ENCODE measurements at regions not wholly inside any gene's neighbourhood (a gene's known extent, or its start where the extent isn't known, plus 50 kb on each side); places are given as distances from the start of the nearest gene placed in this dataset.

GRCh38 chr21:27082431-27083010, 115.6 kb upstream of the ADAMTS5 start:
- no peak overlapping the region for H3K4me3 ChIP-seq
- intact Hi-C loops (cut with DNase I): no loop called here
- H3K36me3 ChIP-seq: no peaks in the 10 kb centered on the region
- TF ChIP-seq, protein P1, sequence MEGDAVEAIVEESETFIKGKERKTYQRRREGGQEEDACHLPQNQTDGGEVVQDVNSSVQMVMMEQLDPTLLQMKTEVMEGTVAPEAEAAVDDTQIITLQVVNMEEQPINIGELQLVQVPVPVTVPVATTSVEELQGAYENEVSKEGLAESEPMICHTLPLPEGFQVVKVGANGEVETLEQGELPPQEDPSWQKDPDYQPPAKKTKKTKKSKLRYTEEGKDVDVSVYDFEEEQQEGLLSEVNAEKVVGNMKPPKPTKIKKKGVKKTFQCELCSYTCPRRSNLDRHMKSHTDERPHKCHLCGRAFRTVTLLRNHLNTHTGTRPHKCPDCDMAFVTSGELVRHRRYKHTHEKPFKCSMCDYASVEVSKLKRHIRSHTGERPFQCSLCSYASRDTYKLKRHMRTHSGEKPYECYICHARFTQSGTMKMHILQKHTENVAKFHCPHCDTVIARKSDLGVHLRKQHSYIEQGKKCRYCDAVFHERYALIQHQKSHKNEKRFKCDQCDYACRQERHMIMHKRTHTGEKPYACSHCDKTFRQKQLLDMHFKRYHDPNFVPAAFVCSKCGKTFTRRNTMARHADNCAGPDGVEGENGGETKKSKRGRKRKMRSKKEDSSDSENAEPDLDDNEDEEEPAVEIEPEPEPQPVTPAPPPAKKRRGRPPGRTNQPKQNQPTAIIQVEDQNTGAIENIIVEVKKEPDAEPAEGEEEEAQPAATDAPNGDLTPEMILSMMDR (IDR thresholded peaks at IDR 0.05): no peak
- DNase-seq (ENCODE audit: low spot score in 2 of 2): no peak
- H3K4me1 ChIP-seq: no peaks in the 10 kb centered on the region
- no peak overlapping the region for H3K27ac ChIP-seq
- no peaks in the 10 kb centered on the region for H3K9me3 ChIP-seq
- no peaks in the 10 kb centered on the region for H3K27me3 ChIP-seq

DNA sequence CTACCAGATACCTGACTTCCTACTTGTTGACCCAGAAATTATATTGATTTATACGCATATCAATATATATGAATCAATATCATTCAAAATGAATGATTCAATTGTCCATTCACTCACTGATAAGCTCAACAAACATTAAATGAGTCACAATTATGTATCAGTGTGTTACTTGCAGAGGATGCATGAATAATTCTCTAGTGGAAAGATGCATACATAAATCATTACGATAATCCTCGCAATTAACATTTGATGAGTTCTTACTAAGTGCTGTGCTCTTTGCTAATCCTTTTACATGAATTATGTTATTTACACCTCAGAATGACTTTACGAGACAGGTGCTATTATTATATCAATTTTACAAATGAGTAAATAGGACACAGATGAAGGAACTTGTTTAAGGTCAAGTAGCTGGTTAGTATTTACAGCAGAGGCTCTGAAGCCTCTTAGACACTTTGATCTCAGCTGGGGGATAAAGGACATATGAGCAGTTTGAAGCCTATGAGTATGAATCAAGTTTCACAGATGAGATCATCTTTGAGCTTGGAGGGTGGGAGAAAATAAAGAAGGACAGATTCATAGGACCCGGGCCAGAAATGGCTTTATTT, 112.8 kb upstream of the ADAMTS5 start:
- no peaks in the 10 kb centered on the region for H3K9me3 ChIP-seq
- DNase-seq (ENCODE audit: low spot score in 2 of 2): no peak
- H3K27me3 ChIP-seq: no peaks in the 10 kb centered on the region
- TF ChIP-seq, protein P1 (IDR thresholded peaks at IDR 0.05): no peak
- no peak overlapping the region for H3K4me3 ChIP-seq
- no peaks in the 10 kb centered on the region for H3K36me3 ChIP-seq
- intact Hi-C loops (cut with DNase I): no loop called here
- no peak overlapping the region for H3K27ac ChIP-seq
- H3K4me1 ChIP-seq: no peaks in the 10 kb centered on the region

DNA sequence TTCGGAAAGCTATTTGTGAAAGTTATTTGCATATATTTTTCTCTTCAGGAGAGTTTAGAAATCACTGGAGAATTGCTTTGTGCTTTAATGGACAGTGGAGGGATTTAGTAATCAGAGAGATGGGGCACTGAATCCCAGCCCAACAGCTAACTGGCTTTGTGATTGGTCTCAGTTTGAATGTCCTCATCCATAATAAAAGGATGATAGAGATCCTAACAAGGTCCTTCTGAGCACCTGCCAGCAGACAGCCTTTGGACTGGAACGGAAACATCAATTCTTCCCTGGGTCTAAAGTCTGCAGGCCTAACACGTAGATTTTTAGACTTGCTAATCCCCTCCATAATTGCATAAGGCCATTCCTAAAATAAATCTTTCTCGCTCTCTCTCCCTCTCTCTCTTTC, 112.0 kb upstream of the ADAMTS5 start:
- Histone ChIP-seq H3K36me3 (no peaks in the 10 kb centered on the region), H3K27ac (no peak overlapping the region), H3K27me3 (no peaks in the 10 kb centered on the region), H3K4me3 (no peak overlapping the region), H3K9me3 (no peaks in the 10 kb centered on the region), H3K4me1 (no peaks in the 10 kb centered on the region)
- intact Hi-C loops (cut with DNase I): no loop called here
- TF ChIP-seq, protein P1 (IDR thresholded peaks at IDR 0.05): no peak
- no peak for DNase-seq (ENCODE audit: low spot score in 2 of 2)

DNA sequence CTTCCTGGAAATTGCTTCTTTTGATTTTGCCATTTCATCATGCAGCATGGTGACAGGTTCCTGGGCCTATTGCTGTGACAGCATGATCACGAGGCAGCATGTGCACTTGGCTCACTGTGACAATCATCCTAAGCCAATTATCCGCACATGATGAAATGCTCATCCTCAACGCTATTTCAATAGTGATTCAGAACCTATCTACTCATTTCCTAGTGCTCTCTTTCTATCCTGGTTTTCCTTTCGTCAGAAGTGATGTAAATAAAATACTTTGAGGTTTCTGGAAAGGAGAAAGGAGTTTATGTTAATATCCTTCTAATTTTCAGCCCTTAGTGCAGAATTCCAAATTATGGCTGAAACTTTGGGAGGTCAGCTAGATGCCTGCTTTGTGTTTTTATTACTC, 110.6 kb upstream of the ADAMTS5 start:
- H3K4me1 ChIP-seq: no peaks in the 10 kb centered on the region
- H3K4me3 ChIP-seq: no peak overlapping the region
- TF ChIP-seq, protein P1 (IDR thresholded peaks at IDR 0.05): no peak
- no peaks in the 10 kb centered on the region for H3K27me3 ChIP-seq
- no peaks in the 10 kb centered on the region for H3K9me3 ChIP-seq
- DNase-seq (ENCODE audit: low spot score in 2 of 2): no peak
- H3K36me3 ChIP-seq: no peaks in the 10 kb centered on the region
- H3K27ac ChIP-seq: no peak overlapping the region
- intact Hi-C loops (cut with DNase I): no loop called here

- Histone ChIP-seq H3K4me1 (peaks cover 0 to 2% of the 10 kb centered on the region in 2 donors), H3K27ac (no peak overlapping the region), H3K9me3 (no peaks in the 10 kb centered on the region), H3K27me3 (no peaks in the 10 kb centered on the region), H3K36me3 (no peaks in the 10 kb centered on the region), H3K4me3 (no peak overlapping the region)
- intact Hi-C loops (cut with DNase I): no loop called here
- TF ChIP-seq, protein P1 (IDR thresholded peaks at IDR 0.05): no peak
- no peak for DNase-seq (ENCODE audit: low spot score in 2 of 2)
These were observed 109.1 kb upstream of the ADAMTS5 start for GRCh38 chr21:27076025-27076424.
